ENCODE measurements at regions not wholly inside any gene's neighbourhood (a gene's known extent, or its start where the extent isn't known, plus 50 kb on each side); places are given as distances from the start of the nearest gene placed in this dataset.
"Not testable (repeated sequence)": the region's sequence is repeated elsewhere in the genome, so short reads cannot be mapped to it uniquely, and the experiment has no call there.

DNA sequence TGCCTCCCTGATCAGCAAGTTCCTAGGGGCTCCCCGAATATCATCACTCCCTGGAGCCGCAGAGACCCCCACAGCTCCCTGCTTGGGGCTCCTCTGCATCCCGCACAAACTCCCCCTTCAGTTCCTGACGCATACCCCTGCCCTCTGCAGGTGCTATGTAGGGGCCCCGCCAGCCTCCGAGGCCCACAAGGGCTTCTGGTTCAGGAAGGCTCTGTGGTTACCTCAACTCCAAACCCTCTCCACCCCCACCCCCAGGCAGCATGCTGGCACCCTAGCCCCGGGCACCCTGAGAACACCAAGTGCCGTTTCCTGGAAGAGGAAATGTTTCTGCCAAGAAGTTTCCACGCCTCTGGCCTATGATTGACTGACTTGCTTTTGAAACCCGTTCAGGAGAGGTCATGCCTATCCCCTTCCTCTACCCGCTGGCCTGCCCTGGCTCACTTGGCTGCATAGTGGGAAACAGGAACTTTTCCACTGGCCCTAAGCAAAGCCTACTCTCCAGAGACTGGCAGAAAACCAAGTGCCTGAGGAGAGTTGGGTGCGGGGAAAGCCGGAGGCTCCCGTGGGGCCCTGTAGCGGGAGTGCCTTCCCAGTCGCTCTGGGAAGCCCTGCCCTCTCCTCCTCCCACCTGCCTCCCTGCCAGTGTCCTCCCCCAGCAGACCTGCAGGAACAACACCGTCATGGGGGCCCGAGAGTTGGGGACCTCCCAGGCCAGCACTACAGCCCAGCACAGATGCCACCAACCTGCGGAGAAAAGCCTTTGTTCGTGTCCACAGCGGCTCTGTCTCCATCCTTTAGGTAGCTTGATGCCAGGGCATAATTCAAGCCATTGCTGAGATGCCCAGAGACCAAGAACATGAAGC lies 4084.2 kb upstream of the TPTE start:
- TF ChIP-seq ZNF10 (tag by site-specific recombination; IDR thresholded peaks at IDR 0.05); ZFP3 (tag by site-specific recombination; IDR thresholded peaks at IDR 0.05; ENCODE audit: low read depth); YY1 (tag by site-specific recombination; IDR thresholded peaks at IDR 0.05); ZNF623 (tag by site-specific recombination; IDR thresholded peaks at IDR 0.05); ZNF654 (tag by site-specific recombination; IDR thresholded peaks at IDR 0.05; ENCODE audit: low read depth); ZNF585B (tag by site-specific recombination; IDR thresholded peaks at IDR 0.05); ZNF76 (tag by site-specific recombination; IDR thresholded peaks at IDR 0.05; ENCODE audit: borderline replicate concordance, low read depth); ZNF777 (tag by site-specific recombination; IDR thresholded peaks at IDR 0.05; ENCODE audit: borderline replicate concordance): not testable (repeated sequence)
- TF ChIP-seq, protein P1, sequence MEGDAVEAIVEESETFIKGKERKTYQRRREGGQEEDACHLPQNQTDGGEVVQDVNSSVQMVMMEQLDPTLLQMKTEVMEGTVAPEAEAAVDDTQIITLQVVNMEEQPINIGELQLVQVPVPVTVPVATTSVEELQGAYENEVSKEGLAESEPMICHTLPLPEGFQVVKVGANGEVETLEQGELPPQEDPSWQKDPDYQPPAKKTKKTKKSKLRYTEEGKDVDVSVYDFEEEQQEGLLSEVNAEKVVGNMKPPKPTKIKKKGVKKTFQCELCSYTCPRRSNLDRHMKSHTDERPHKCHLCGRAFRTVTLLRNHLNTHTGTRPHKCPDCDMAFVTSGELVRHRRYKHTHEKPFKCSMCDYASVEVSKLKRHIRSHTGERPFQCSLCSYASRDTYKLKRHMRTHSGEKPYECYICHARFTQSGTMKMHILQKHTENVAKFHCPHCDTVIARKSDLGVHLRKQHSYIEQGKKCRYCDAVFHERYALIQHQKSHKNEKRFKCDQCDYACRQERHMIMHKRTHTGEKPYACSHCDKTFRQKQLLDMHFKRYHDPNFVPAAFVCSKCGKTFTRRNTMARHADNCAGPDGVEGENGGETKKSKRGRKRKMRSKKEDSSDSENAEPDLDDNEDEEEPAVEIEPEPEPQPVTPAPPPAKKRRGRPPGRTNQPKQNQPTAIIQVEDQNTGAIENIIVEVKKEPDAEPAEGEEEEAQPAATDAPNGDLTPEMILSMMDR (tag by site-specific recombination; IDR thresholded peaks at IDR 0.05) = not testable (repeated sequence)
- TF ChIP-seq, protein P2, sequence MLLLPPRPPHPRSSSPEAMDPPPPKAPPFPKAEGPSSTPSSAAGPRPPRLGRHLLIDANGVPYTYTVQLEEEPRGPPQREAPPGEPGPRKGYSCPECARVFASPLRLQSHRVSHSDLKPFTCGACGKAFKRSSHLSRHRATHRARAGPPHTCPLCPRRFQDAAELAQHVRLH (tag by site-specific recombination; IDR thresholded peaks at IDR 0.05) = not testable (repeated sequence)
- TF ChIP-seq, protein P3, sequence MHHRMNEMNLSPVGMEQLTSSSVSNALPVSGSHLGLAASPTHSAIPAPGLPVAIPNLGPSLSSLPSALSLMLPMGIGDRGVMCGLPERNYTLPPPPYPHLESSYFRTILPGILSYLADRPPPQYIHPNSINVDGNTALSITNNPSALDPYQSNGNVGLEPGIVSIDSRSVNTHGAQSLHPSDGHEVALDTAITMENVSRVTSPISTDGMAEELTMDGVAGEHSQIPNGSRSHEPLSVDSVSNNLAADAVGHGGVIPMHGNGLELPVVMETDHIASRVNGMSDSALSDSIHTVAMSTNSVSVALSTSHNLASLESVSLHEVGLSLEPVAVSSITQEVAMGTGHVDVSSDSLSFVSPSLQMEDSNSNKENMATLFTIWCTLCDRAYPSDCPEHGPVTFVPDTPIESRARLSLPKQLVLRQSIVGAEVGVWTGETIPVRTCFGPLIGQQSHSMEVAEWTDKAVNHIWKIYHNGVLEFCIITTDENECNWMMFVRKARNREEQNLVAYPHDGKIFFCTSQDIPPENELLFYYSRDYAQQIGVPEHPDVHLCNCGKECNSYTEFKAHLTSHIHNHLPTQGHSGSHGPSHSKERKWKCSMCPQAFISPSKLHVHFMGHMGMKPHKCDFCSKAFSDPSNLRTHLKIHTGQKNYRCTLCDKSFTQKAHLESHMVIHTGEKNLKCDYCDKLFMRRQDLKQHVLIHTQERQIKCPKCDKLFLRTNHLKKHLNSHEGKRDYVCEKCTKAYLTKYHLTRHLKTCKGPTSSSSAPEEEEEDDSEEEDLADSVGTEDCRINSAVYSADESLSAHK (tag by site-specific recombination; IDR thresholded peaks at IDR 0.05) = not testable (repeated sequence)
- TF ChIP-seq, protein P4, sequence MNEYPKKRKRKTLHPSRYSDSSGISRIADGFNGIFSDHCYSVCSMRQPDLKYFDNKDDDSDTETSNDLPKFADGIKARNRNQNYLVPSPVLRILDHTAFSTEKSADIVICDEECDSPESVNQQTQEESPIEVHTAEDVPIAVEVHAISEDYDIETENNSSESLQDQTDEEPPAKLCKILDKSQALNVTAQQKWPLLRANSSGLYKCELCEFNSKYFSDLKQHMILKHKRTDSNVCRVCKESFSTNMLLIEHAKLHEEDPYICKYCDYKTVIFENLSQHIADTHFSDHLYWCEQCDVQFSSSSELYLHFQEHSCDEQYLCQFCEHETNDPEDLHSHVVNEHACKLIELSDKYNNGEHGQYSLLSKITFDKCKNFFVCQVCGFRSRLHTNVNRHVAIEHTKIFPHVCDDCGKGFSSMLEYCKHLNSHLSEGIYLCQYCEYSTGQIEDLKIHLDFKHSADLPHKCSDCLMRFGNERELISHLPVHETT (tag by site-specific recombination; IDR thresholded peaks at IDR 0.05) = not testable (repeated sequence)
